ENCODE measurements at regions not wholly inside any gene's neighbourhood (a gene's known extent, or its start where the extent isn't known, plus 50 kb on each side); places are given as distances from the start of the nearest gene placed in this dataset.

- Histone ChIP-seq H3K4me1 (ENCODE audit: control insufficient read depth in 2 of 2, insufficient read depth in 2 of 2, low read length in 2 of 2) (peaks cover 0 to 7% of the 10 kb centered on the region in 2 donors), H3K27me3 (ENCODE audit: control insufficient read depth in 2 of 2, insufficient read depth in 2 of 2, low read length in 2 of 2) (no peaks in the 10 kb centered on the region), H3K4me3 (ENCODE audit: low read length) (no peak overlapping the region), H3K36me3 (ENCODE audit: control insufficient read depth in 2 of 3, insufficient read depth in 3 of 3, low read length in 3 of 3) (no peaks in the 10 kb centered on the region), H3K27ac (ENCODE audit: low read depth, low read length) (no peak overlapping the region), H3K9me3 (ENCODE audit: control insufficient read depth in 2 of 3, low read length in 3 of 3) (no peaks in the 10 kb centered on the region)
- Mint-ChIP-seq H3K27me3 (peaks cover 0 to 10% (median 0%) of the 10 kb centered on the region in 5 donors), H3K9me3 (no peaks in the 10 kb centered on the region), H3K4me1 (peaks cover 0 to 20% (median 17%) of the 10 kb centered on the region in 7 donors), H3K36me3 (no peaks in the 10 kb centered on the region), H3K4me3 (no peak overlapping the region), H3K27ac (no peak overlapping the region)
- ChIA-PET CTCF (no interaction called here), POLR2A (no interaction called here)
- no peak for ATAC-seq
- intact Hi-C loops (cut with micrococcal nuclease), result no loop called here
- DNase-seq, result no peak
These were observed 58.0 kb upstream of the TMEM163 start for GRCh38 chr2:134776836-134777235.

GRCh38 chr2:134777593-134777992 is 58.8 kb upstream of the TMEM163 start:
- intact Hi-C loops (cut with micrococcal nuclease), result no loop called here
- H3K4me1 ChIP-seq (ENCODE audit: control insufficient read depth in 2 of 2, insufficient read depth in 2 of 2, low read length in 2 of 2), result peaks cover 0 to 7% of the 10 kb centered on the region in 2 donors
- DNase-seq (no peak), ATAC-seq (no peak)
- Mint-ChIP-seq H3K27ac (no peak overlapping the region), H3K4me1 (peaks cover 0 to 27% (median 18%) of the 10 kb centered on the region in 7 donors), H3K9me3 (no peaks in the 10 kb centered on the region), H3K4me3 (no peak overlapping the region), H3K27me3 (peaks cover 0 to 10% (median 2%) of the 10 kb centered on the region in 5 donors), H3K36me3 (no peaks in the 10 kb centered on the region)
- no peaks in the 10 kb centered on the region for H3K27me3 ChIP-seq (ENCODE audit: control insufficient read depth in 2 of 2, insufficient read depth in 2 of 2, low read length in 2 of 2)
- no peaks in the 10 kb centered on the region for H3K9me3 ChIP-seq (ENCODE audit: control insufficient read depth in 2 of 3, low read length in 3 of 3)
- H3K4me3 ChIP-seq (ENCODE audit: low read length), result no peak overlapping the region
- ChIA-PET POLR2A (no interaction called here), CTCF (no interaction called here)
- no peaks in the 10 kb centered on the region for H3K36me3 ChIP-seq (ENCODE audit: control insufficient read depth in 2 of 3, insufficient read depth in 3 of 3, low read length in 3 of 3)
- H3K27ac ChIP-seq (ENCODE audit: low read depth, low read length), result no peak overlapping the region

GRCh38 chr2:134778372-134778771 is 59.6 kb upstream of the TMEM163 start:
- H3K36me3 ChIP-seq (ENCODE audit: control insufficient read depth in 2 of 3, insufficient read depth in 3 of 3, low read length in 3 of 3), result no peaks in the 10 kb centered on the region
- no peak overlapping the region for H3K4me3 ChIP-seq (ENCODE audit: low read length)
- peaks cover 0 to 7% of the 10 kb centered on the region in 2 donors for H3K4me1 ChIP-seq (ENCODE audit: control insufficient read depth in 2 of 2, insufficient read depth in 2 of 2, low read length in 2 of 2)
- ATAC-seq (no peak), DNase-seq (no peak)
- H3K27me3 Mint-ChIP-seq, result peaks cover 0 to 12% (median 7%) of the 10 kb centered on the region in 5 donors
- peaks cover 0 to 29% (median 18%) of the 10 kb centered on the region in 7 donors for H3K4me1 Mint-ChIP-seq
- H3K4me3 Mint-ChIP-seq, result no peak overlapping the region
- no peaks in the 10 kb centered on the region for H3K27me3 ChIP-seq (ENCODE audit: control insufficient read depth in 2 of 2, insufficient read depth in 2 of 2, low read length in 2 of 2)
- intact Hi-C loops (cut with micrococcal nuclease), result no loop called here
- no peaks in the 10 kb centered on the region for H3K9me3 ChIP-seq (ENCODE audit: control insufficient read depth in 2 of 3, low read length in 3 of 3)
- POLR2A ChIA-PET, result no interaction called here
- no peak overlapping the region for H3K27ac ChIP-seq (ENCODE audit: low read depth, low read length)
- H3K36me3 Mint-ChIP-seq, result no peaks in the 10 kb centered on the region
- no peaks in the 10 kb centered on the region for H3K9me3 Mint-ChIP-seq
- H3K27ac Mint-ChIP-seq, result no peak overlapping the region
- CTCF ChIA-PET, result no interaction called here

GRCh38 chr2:134780972-134781371 is 57.4 kb upstream of the ACMSD start:
- ChIA-PET CTCF (interaction anchor here (0.5 to 0.6 kb wide), 2 partner anchors 118 to 219 kb away, joined by 3 read pairs; no protein-coding TSS in a partner anchor), POLR2A (no interaction called here)
- H3K4me1 ChIP-seq (ENCODE audit: control insufficient read depth in 2 of 2, insufficient read depth in 2 of 2, low read length in 2 of 2), result peaks cover 0 to 7% of the 10 kb centered on the region in 2 donors
- no peak overlapping the region for H3K4me3 ChIP-seq (ENCODE audit: low read length)
- peaks cover 0 to 16% (median 7%) of the 10 kb centered on the region in 5 donors for H3K27me3 Mint-ChIP-seq
- H3K4me3 Mint-ChIP-seq, result peak overlapping the region in 1 of 10 donors; percentile 5
- H3K27ac Mint-ChIP-seq, result no peak overlapping the region
- H3K36me3 Mint-ChIP-seq, result no peaks in the 10 kb centered on the region
- H3K27ac ChIP-seq (ENCODE audit: low read depth, low read length), result no peak overlapping the region
- H3K36me3 ChIP-seq (ENCODE audit: control insufficient read depth in 2 of 3, insufficient read depth in 3 of 3, low read length in 3 of 3), result no peaks in the 10 kb centered on the region
- H3K9me3 Mint-ChIP-seq, result no peaks in the 10 kb centered on the region
- intact Hi-C loops (cut with micrococcal nuclease), result no loop called here
- H3K27me3 ChIP-seq (ENCODE audit: control insufficient read depth in 2 of 2, insufficient read depth in 2 of 2, low read length in 2 of 2), result no peaks in the 10 kb centered on the region
- H3K4me1 Mint-ChIP-seq, result peaks cover 2 to 22% (median 10%) of the 10 kb centered on the region in 7 donors
- no peak for ATAC-seq
- peak in 1 of 9 donors; percentile 10 for DNase-seq
- H3K9me3 ChIP-seq (ENCODE audit: control insufficient read depth in 2 of 3, low read length in 3 of 3), result no peaks in the 10 kb centered on the region

GRCh38 chr2:134782107-134782506 is 56.3 kb upstream of the ACMSD start:
- Mint-ChIP-seq H3K9me3 (no peaks in the 10 kb centered on the region), H3K36me3 (no peaks in the 10 kb centered on the region), H3K4me1 (peaks cover 2 to 22% (median 10%) of the 10 kb centered on the region in 7 donors), H3K4me3 (no peak overlapping the region), H3K27ac (no peak overlapping the region), H3K27me3 (peaks cover 0 to 11% (median 5%) of the 10 kb centered on the region in 5 donors)
- Histone ChIP-seq H3K36me3 (ENCODE audit: control insufficient read depth in 2 of 3, insufficient read depth in 3 of 3, low read length in 3 of 3) (no peaks in the 10 kb centered on the region), H3K4me1 (ENCODE audit: control insufficient read depth in 2 of 2, insufficient read depth in 2 of 2, low read length in 2 of 2) (peaks cover 0 to 7% of the 10 kb centered on the region in 2 donors), H3K27ac (ENCODE audit: low read depth, low read length) (no peak overlapping the region), H3K27me3 (ENCODE audit: control insufficient read depth in 2 of 2, insufficient read depth in 2 of 2, low read length in 2 of 2) (no peaks in the 10 kb centered on the region), H3K4me3 (ENCODE audit: low read length) (no peak overlapping the region), H3K9me3 (ENCODE audit: control insufficient read depth in 2 of 3, low read length in 3 of 3) (no peaks in the 10 kb centered on the region)
- ATAC-seq (no peak), DNase-seq (no peak)
- CTCF ChIA-PET, result no interaction called here
- intact Hi-C loops (cut with micrococcal nuclease), result loop anchor here in 1 of 2 donors (2.0 kb wide), 1 partner anchor 117 kb away; no protein-coding TSS in a partner anchor
- POLR2A ChIA-PET, result no interaction called here

- H3K27ac Mint-ChIP-seq, result no peak overlapping the region
- DNase-seq, result peak in 2 of 9 donors; percentile 10 to 18
- Histone ChIP-seq H3K27me3 (ENCODE audit: control insufficient read depth in 2 of 2, insufficient read depth in 2 of 2, low read length in 2 of 2) (no peaks in the 10 kb centered on the region), H3K4me1 (ENCODE audit: control insufficient read depth in 2 of 2, insufficient read depth in 2 of 2, low read length in 2 of 2) (peaks cover 0 to 7% of the 10 kb centered on the region in 2 donors), H3K27ac (ENCODE audit: low read depth, low read length) (no peak overlapping the region), H3K4me3 (ENCODE audit: low read length) (no peak overlapping the region), H3K9me3 (ENCODE audit: control insufficient read depth in 2 of 3, low read length in 3 of 3) (no peaks in the 10 kb centered on the region), H3K36me3 (ENCODE audit: control insufficient read depth in 2 of 3, insufficient read depth in 3 of 3, low read length in 3 of 3) (no peaks in the 10 kb centered on the region)
- H3K4me3 Mint-ChIP-seq, result no peak overlapping the region
- H3K4me1 Mint-ChIP-seq, result peaks cover 2 to 22% (median 10%) of the 10 kb centered on the region in 7 donors
- intact Hi-C loops (cut with micrococcal nuclease), result loop anchor here in 1 of 2 donors (2.0 kb wide), 1 partner anchor 116 kb away; no protein-coding TSS in a partner anchor
- no peaks in the 10 kb centered on the region for H3K36me3 Mint-ChIP-seq
- ChIA-PET POLR2A (no interaction called here), CTCF (no interaction called here)
- peak; percentile 69 for ATAC-seq
- no peaks in the 10 kb centered on the region for H3K9me3 Mint-ChIP-seq
- peaks cover 0 to 11% (median 5%) of the 10 kb centered on the region in 5 donors for H3K27me3 Mint-ChIP-seq
These were observed 55.6 kb upstream of the ACMSD start for GRCh38 chr2:134782792-134783191.

- Mint-ChIP-seq H3K27ac (peak overlapping the region in 1 of 9 donors; percentile 44), H3K27me3 (peaks cover 0 to 11% (median 5%) of the 10 kb centered on the region in 5 donors), H3K4me3 (no peak overlapping the region), H3K4me1 (peaks cover 2 to 22% (median 10%) of the 10 kb centered on the region in 7 donors), H3K36me3 (no peaks in the 10 kb centered on the region), H3K9me3 (no peaks in the 10 kb centered on the region)
- ChIA-PET CTCF (no interaction called here), POLR2A (no interaction called here)
- no peak overlapping the region for H3K4me3 ChIP-seq (ENCODE audit: low read length)
- DNase-seq (no peak), ATAC-seq (peak; percentile 34)
- H3K4me1 ChIP-seq (ENCODE audit: control insufficient read depth in 2 of 2, insufficient read depth in 2 of 2, low read length in 2 of 2), result peaks cover 0 to 7% of the 10 kb centered on the region in 2 donors
- no peaks in the 10 kb centered on the region for H3K9me3 ChIP-seq (ENCODE audit: control insufficient read depth in 2 of 3, low read length in 3 of 3)
- no peaks in the 10 kb centered on the region for H3K36me3 ChIP-seq (ENCODE audit: control insufficient read depth in 2 of 3, insufficient read depth in 3 of 3, low read length in 3 of 3)
- intact Hi-C loops (cut with micrococcal nuclease), result loop anchor here in 1 of 2 donors (2.0 kb wide), 1 partner anchor 115 kb away; no protein-coding TSS in a partner anchor
- H3K27me3 ChIP-seq (ENCODE audit: control insufficient read depth in 2 of 2, insufficient read depth in 2 of 2, low read length in 2 of 2), result no peaks in the 10 kb centered on the region
- no peak overlapping the region for H3K27ac ChIP-seq (ENCODE audit: low read depth, low read length)
These were observed 54.5 kb upstream of the ACMSD start for GRCh38 chr2:134783912-134784311.
